ENCODE measurements at regions not wholly inside any gene's neighbourhood (a gene's known extent, or its start where the extent isn't known, plus 50 kb on each side); places are given as distances from the start of the nearest gene placed in this dataset.

GRCh38 chr2:23027396-23027795, 357.6 kb upstream of the KLHL29 start:
- Histone ChIP-seq H3K4me3 (no peak overlapping the region), H3K27me3 (no peaks in the 10 kb centered on the region), H3K27ac (no peak overlapping the region), H3K4me1 (no peaks in the 10 kb centered on the region), H3K36me3 (ENCODE audit: low read depth, missing control alignments) (no peaks in the 10 kb centered on the region), H3K9me3 (no peaks in the 10 kb centered on the region)
- no peak for DNase-seq
- TF ChIP-seq, protein P1, sequence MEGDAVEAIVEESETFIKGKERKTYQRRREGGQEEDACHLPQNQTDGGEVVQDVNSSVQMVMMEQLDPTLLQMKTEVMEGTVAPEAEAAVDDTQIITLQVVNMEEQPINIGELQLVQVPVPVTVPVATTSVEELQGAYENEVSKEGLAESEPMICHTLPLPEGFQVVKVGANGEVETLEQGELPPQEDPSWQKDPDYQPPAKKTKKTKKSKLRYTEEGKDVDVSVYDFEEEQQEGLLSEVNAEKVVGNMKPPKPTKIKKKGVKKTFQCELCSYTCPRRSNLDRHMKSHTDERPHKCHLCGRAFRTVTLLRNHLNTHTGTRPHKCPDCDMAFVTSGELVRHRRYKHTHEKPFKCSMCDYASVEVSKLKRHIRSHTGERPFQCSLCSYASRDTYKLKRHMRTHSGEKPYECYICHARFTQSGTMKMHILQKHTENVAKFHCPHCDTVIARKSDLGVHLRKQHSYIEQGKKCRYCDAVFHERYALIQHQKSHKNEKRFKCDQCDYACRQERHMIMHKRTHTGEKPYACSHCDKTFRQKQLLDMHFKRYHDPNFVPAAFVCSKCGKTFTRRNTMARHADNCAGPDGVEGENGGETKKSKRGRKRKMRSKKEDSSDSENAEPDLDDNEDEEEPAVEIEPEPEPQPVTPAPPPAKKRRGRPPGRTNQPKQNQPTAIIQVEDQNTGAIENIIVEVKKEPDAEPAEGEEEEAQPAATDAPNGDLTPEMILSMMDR (IDR thresholded peaks at IDR 0.05), result no peak
- no peak for TF ChIP-seq POLR2A (IDR thresholded peaks at IDR 0.05)
- WGBS, 2 donors, result 82 to 100% methylated on average over 1 of the region's 1 CpG
- intact Hi-C loops (cut with DNase I; ENCODE audit: low total_unique reads), result no loop called here

- 89 to 97% methylated on average over 3 of the region's 3 CpGs for WGBS, 2 donors
- no peak overlapping the region for H3K4me3 ChIP-seq
- no peaks in the 10 kb centered on the region for H3K36me3 ChIP-seq (ENCODE audit: low read depth, missing control alignments)
- no peak for TF ChIP-seq POLR2A (IDR thresholded peaks at IDR 0.05)
- TF ChIP-seq, protein P1 (IDR thresholded peaks at IDR 0.05), result no peak
- DNase-seq, result no peak
- H3K27me3 ChIP-seq, result no peaks in the 10 kb centered on the region
- no peaks in the 10 kb centered on the region for H3K9me3 ChIP-seq
- H3K4me1 ChIP-seq, result no peaks in the 10 kb centered on the region
- no peak overlapping the region for H3K27ac ChIP-seq
- intact Hi-C loops (cut with DNase I; ENCODE audit: low total_unique reads), result no loop called here
Observed at GRCh38 chr2:23028106-23028505, 356.9 kb upstream of the KLHL29 start.

GRCh38 chr2:23029111-23029510, 355.9 kb upstream of the KLHL29 start:
- WGBS, 2 donors, result 90 to 95% methylated on average over 5 of the region's 5 CpGs
- Histone ChIP-seq H3K27me3 (no peaks in the 10 kb centered on the region), H3K36me3 (ENCODE audit: low read depth, missing control alignments) (no peaks in the 10 kb centered on the region), H3K4me3 (no peak overlapping the region), H3K27ac (no peak overlapping the region), H3K4me1 (no peaks in the 10 kb centered on the region), H3K9me3 (no peaks in the 10 kb centered on the region)
- no peak for DNase-seq
- intact Hi-C loops (cut with DNase I; ENCODE audit: low total_unique reads), result no loop called here
- TF ChIP-seq, protein P1 (IDR thresholded peaks at IDR 0.05), result no peak
- no peak for TF ChIP-seq POLR2A (IDR thresholded peaks at IDR 0.05)

GRCh38 chr2:23029951-23030350, 355.0 kb upstream of the KLHL29 start:
- no peak for DNase-seq
- intact Hi-C loops (cut with DNase I; ENCODE audit: low total_unique reads), result no loop called here
- WGBS, 2 donors, result 70 to 80% methylated on average over 5 of the region's 5 CpGs

GRCh38 chr2:23034996-23035395, 350.0 kb upstream of the KLHL29 start:
- no peak for TF ChIP-seq POLR2A (IDR thresholded peaks at IDR 0.05)
- TF ChIP-seq, protein P1 (IDR thresholded peaks at IDR 0.05), result no peak
- Histone ChIP-seq H3K4me1 (no peaks in the 10 kb centered on the region), H3K4me3 (no peak overlapping the region), H3K27me3 (no peaks in the 10 kb centered on the region), H3K9me3 (no peaks in the 10 kb centered on the region), H3K27ac (no peak overlapping the region), H3K36me3 (ENCODE audit: low read depth, missing control alignments) (no peaks in the 10 kb centered on the region)
- 89 to 92% methylated on average over 3 of the region's 3 CpGs for WGBS, 2 donors
- no peak for DNase-seq
- intact Hi-C loops (cut with DNase I; ENCODE audit: low total_unique reads), result no loop called here

More at GRCh38 chr2:23029951-23030350, 355.0 kb upstream of the KLHL29 start:
- TF ChIP-seq POLR2A (IDR thresholded peaks at IDR 0.05), result no peak
- TF ChIP-seq, protein P1 (IDR thresholded peaks at IDR 0.05), result no peak
- H3K4me3 ChIP-seq, result no peak overlapping the region
- no peaks in the 10 kb centered on the region for H3K4me1 ChIP-seq
- no peaks in the 10 kb centered on the region for H3K36me3 ChIP-seq (ENCODE audit: low read depth, missing control alignments)
- H3K27ac ChIP-seq, result no peak overlapping the region
- no peaks in the 10 kb centered on the region for H3K27me3 ChIP-seq
- H3K9me3 ChIP-seq, result no peaks in the 10 kb centered on the region

Data from testis (tissue), 2 donors.